Endothelial cell of umbilical vein (primary cell): ENCODE measurements at regions not wholly inside any gene's neighbourhood (a gene's known extent, or its start where the extent isn't known, plus 50 kb on each side); places are given as distances from the start of the nearest gene placed in this dataset.

Source experiments
- BruUV-seq: library from RNA; stranded (reverse); fragments of 400-500 nt; replicated peaks from 2 replicates; lab custom pipeline; 2021; lab: Mats Ljungman, UMichigan
- CTCF ChIA-PET: fragments of 300-600, 350-600 bp; sonication (Branson Sonifier 250); formaldehyde crosslinking; loops from one replicate; lab custom pipeline; 2021; ENCODE audit warnings: antibody characterized with exemption, inconsistent platforms; lab: Charles Lee
- POLR2A ChIA-PET: fragments of 300-600, 350-600 bp; sonication (Branson Sonifier 250); formaldehyde crosslinking; loops from one replicate; lab custom pipeline; 2021; ENCODE audit warnings: antibody characterized with exemption, inconsistent platforms; lab: Charles Lee
- DNase-seq: peaks from one replicate; pipeline ENCODE4 v3.0.0-alpha.2; 2011; ENCODE audit warnings: low read depth, low spot score
- FAIRE-seq: peaks from 2 replicates; lab custom pipeline; 2011; peaks lifted over from hg19 to GRCh38; lab: Jason Lieb, UNC
- H2AFZ ChIP-seq: 2 replicates; pipeline ENCODE4 v1.6.0; 2012; ENCODE audit warnings: low read depth, low read length, control low read depth, inconsistent platforms
- H3K27ac ChIP-seq: 2 replicates; pipeline ENCODE4 v1.5.1; 2011; ENCODE audit warnings: low read depth, mild to moderate bottlenecking, control low read depth, low read length, moderate library complexity; ENCODE audit not compliant: insufficient read depth
- H3K27me3 ChIP-seq, 2 experiments: 2 replicates each; pipeline versions ENCODE4 v1.6.0 to v1.6.1; 2011; ENCODE audit warnings: low read length in 2 of 2, mixed read lengths in 1 of 2; ENCODE audit not compliant: control insufficient read depth in 2 of 2, insufficient read depth in 2 of 2
- H3K36me3 ChIP-seq, 2 experiments: 2 replicates in 1 of 2; 3 replicates in 1 of 2; pipeline ENCODE4 v1.5.1; 2011; ENCODE audit warnings: low read length in 2 of 2, mild to moderate bottlenecking in 1 of 2, moderate library complexity in 1 of 2; ENCODE audit not compliant: control insufficient read depth in 2 of 2, insufficient read depth in 2 of 2; ENCODE audit errors: extremely low read depth in 1 of 2
- H3K4me1 ChIP-seq: 3 replicates; pipeline ENCODE4 v1.5.1; 2011; ENCODE audit warnings: mild to moderate bottlenecking, low read length; ENCODE audit not compliant: control insufficient read depth, insufficient read depth; ENCODE audit errors: extremely low read depth
- H3K4me2 ChIP-seq: 2 replicates; pipeline ENCODE4 v1.6.1; 2011; ENCODE audit warnings: low read length, control low read depth, mixed read lengths; ENCODE audit not compliant: insufficient read depth
- H3K4me3 ChIP-seq, 3 experiments: fragments of 200-600 bp in 1 of 3; sonication (generic), shearing (Covaris generic) in 1 of 3; replicated peaks in 1 of 3; 2 replicates each; pipeline ENCODE4 v1.5.1; 2011 to 2016; ENCODE audit warnings: control low read depth in 3 of 3, low read length in 3 of 3, mild to moderate bottlenecking in 2 of 3, inconsistent platforms in 1 of 3, low read depth in 1 of 3, moderate library complexity in 1 of 3; ENCODE audit not compliant: insufficient read depth in 1 of 3
- H3K79me2 ChIP-seq: 2 replicates; pipeline ENCODE4 v1.6.0; 2012; ENCODE audit warnings: low read length, inconsistent platforms; ENCODE audit not compliant: control insufficient read depth, insufficient read depth
- H3K9ac ChIP-seq: replicated peaks from 2 replicates; pipeline ENCODE3; 2011; ENCODE audit warnings: low read length, control low read depth; ENCODE audit not compliant: insufficient read depth; ENCODE audit errors: extremely low read depth
- H3K9me1 ChIP-seq: replicated peaks from 3 replicates; pipeline ENCODE4 v1.6.0; 2011; ENCODE audit warnings: mild to moderate bottlenecking, low read length; ENCODE audit not compliant: control insufficient read depth, insufficient read depth; ENCODE audit errors: extremely low read depth
- H3K9me3 ChIP-seq: replicated peaks from 2 replicates; pipeline ENCODE4 v1.5.1; 2012; ENCODE audit warnings: low read length, inconsistent platforms; ENCODE audit not compliant: control insufficient read depth, insufficient read depth
- H4K20me1 ChIP-seq: replicated peaks from 2 replicates; pipeline ENCODE3; 2011; ENCODE audit warnings: mild to moderate bottlenecking, low read length; ENCODE audit not compliant: control insufficient read depth, insufficient read depth; ENCODE audit errors: extremely low read depth
- CTCF ChIP-seq, 2 donors: IDR thresholded peaks; 1 replicate in 1 of 2; 2 replicates in 1 of 2; pipeline ENCODE4 v1.5.1; 2011; ENCODE audit warnings: low read length in 2 of 2, mild to moderate bottlenecking in 2 of 2, moderate library complexity in 2 of 2, control low read depth in 1 of 2, inconsistent platforms in 1 of 2, low read depth in 1 of 2; ENCODE audit not compliant: insufficient read depth in 1 of 2; ENCODE audit errors: extremely low read depth in 1 of 2
- EZH2 ChIP-seq: IDR thresholded peaks from 2 replicates; pipeline ENCODE4 v1.6.1; 2012; ENCODE audit warnings: borderline replicate concordance, low read depth, mild to moderate bottlenecking, moderate library complexity, low read length, inconsistent platforms; ENCODE audit not compliant: severe bottlenecking
- FOS ChIP-seq: IDR thresholded peaks from 2 replicates; pipeline ENCODE4 v1.6.1; 2011; ENCODE audit warnings: mild to moderate bottlenecking, low read length, moderate library complexity, borderline replicate concordance; ENCODE audit not compliant: insufficient read depth
- GATA2 ChIP-seq: IDR thresholded peaks from 2 replicates; pipeline ENCODE4 v1.7.0; 2011; ENCODE audit warnings: low read depth, mild to moderate bottlenecking, moderate library complexity, mixed read lengths, low read length; ENCODE audit not compliant: insufficient read length, insufficient read depth
- JUN ChIP-seq: IDR thresholded peaks from 2 replicates; pipeline ENCODE4 v1.6.1; 2011; ENCODE audit warnings: borderline replicate concordance, low read depth; ENCODE audit not compliant: insufficient read length, insufficient read depth
- MAX ChIP-seq: IDR thresholded peaks from 2 replicates; pipeline ENCODE4 v1.6.1; 2011; ENCODE audit not compliant: insufficient read depth, insufficient read length
- MYC ChIP-seq: IDR thresholded peaks from one replicate; pipeline ENCODE4 v1.6.1; 2011; ENCODE audit warnings: mild to moderate bottlenecking, low read depth, low read length
- POLR2A ChIP-seq: IDR thresholded peaks from 2 replicates; pipeline ENCODE4 v1.6.1; 2012; ENCODE audit warnings: low read depth, mild to moderate bottlenecking, control low read depth, low read length
- POLR2AphosphoS5 ChIP-seq: IDR thresholded peaks from 2 replicates; pipeline ENCODE4 v1.6.1; 2012; ENCODE audit warnings: low read depth, mild to moderate bottlenecking, control low read depth, low read length, moderate library complexity; ENCODE audit not compliant: insufficient read depth
- dilution Hi-C: fragments of 300-500 bp; cut with MboI; formaldehyde crosslinking; loops from one replicate; pipeline ENCODE4 v1.15.0; 2019; ENCODE audit warnings: low sequenced_read_pairs; ENCODE audit not compliant: extremely low pct_ligation_motif_present
- intact Hi-C: fragments of 100-400 bp; cut with micrococcal nuclease; formaldehyde crosslinking; loops from one replicate; pipeline ENCODE4 v1.10.0; 2022

DNA sequence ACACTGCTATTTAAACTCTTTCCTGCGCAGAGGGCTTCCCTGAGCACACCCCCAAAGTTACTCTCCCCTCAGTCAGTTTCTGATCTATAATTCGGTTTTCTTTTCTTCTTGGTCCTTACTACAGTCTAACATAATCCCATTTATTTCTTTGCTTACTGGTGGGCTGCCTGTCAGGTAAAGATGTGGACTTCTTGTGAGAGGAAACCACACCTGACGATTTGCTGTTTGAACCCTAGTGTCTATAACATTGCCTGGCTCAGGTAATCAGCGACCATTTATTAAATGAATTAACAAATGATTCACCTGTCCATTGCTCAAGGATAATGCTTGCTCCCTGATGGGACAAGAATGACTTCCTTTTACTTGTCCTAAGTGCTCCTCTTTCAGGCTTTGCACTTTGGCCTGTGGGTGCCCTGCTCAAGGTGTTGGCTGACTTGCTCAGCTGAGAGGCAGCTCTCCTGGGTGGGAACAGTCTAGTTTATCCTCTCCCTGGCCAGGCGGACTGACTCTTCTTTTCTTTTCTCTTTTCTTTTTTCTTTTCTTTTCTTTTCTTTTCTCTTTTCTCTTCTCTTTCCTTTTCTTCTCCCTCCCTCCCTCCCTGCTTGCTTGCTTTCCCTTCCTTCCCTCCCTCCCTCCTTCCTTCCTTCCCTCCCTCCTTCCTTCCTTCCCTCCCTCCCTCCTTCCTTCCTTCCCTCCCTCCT, 233.1 kb downstream of the BCAS1 start:
- Histone ChIP-seq H3K9me3 (no peaks in the 10 kb centered on the region), H3K36me3 (no peaks in the 10 kb centered on the region), H4K20me1 (no peaks in the 10 kb centered on the region), H3K9ac (no peak overlapping the region), H3K9me1 (no peaks in the 10 kb centered on the region), H3K27ac (no peak overlapping the region), H3K4me3 (no peak overlapping the region), H3K4me1 (no peaks in the 10 kb centered on the region), H2AFZ (no peak overlapping the region), H3K27me3 (no peaks in the 10 kb centered on the region), H3K4me2 (no peak overlapping the region), H3K79me2 (no peaks in the 10 kb centered on the region)
- dilution Hi-C loops (no loop called here), intact Hi-C loops (no loop called here)
- DNase-seq (no peak), FAIRE-seq (no peak)
- ChIA-PET CTCF (no interaction called here), POLR2A (no interaction called here)
- BruUV-seq: no TSS peak
- TF ChIP-seq CTCF (IDR thresholded peaks at IDR 0.05; ENCODE audit: extremely low read depth in 1 of 2, insufficient read depth in 1 of 2, low read depth in 1 of 2, low read length in 2 of 2) (no peak), JUN (no peak), POLR2AphosphoS5 (no peak), GATA2 (no peak), MYC (no peak), EZH2 (no peak), POLR2A (no peak), MAX (no peak), FOS (no peak)
